Progenitor cell of endocrine pancreas (in vitro differentiated cells): ENCODE measurements at regions not wholly inside any gene's neighbourhood (a gene's known extent, or its start where the extent isn't known, plus 50 kb on each side); places are given as distances from the start of the nearest gene placed in this dataset.

Experiments used
- DNase-seq: peaks from one replicate; pipeline ENCODE4 v3.0.0; 2021; ENCODE audit warnings: low spot score; ENCODE audit not compliant: unreplicated experiment
- H3K27ac Mint-ChIP-seq: 2 replicates; pipeline ENCODE4 v1.8.0; 2021; ENCODE audit warnings: mild to moderate bottlenecking, moderate library complexity, mixed read lengths
- H3K27me3 Mint-ChIP-seq: 2 replicates; pipeline ENCODE4 v1.8.0; 2021; ENCODE audit warnings: mixed read lengths
- H3K36me3 Mint-ChIP-seq: 2 replicates; pipeline ENCODE4 v1.8.0; 2022; ENCODE audit warnings: mixed read lengths; ENCODE audit not compliant: insufficient read depth
- H3K4me1 Mint-ChIP-seq: 2 replicates; pipeline ENCODE4 v1.8.0; 2021; ENCODE audit warnings: low read depth, mixed read lengths
- H3K4me3 Mint-ChIP-seq: 2 replicates; pipeline ENCODE4 v1.8.0; 2021; ENCODE audit warnings: low read depth, mild to moderate bottlenecking, moderate library complexity, mixed read lengths
- H3K9me3 Mint-ChIP-seq: 2 replicates; pipeline ENCODE4 v1.8.0; 2021; ENCODE audit warnings: low read depth, mixed read lengths
- CTCF ChIP-seq: fragments of 200-600 bp; sonication (generic); IDR thresholded peaks from one replicate; pipeline ENCODE4 v1.5.0; 2021; ENCODE audit warnings: antibody characterized with exemption, mild to moderate bottlenecking; ENCODE audit not compliant: unreplicated experiment

- H3K4me1 Mint-ChIP-seq: no peaks in the 10 kb centered on the region
- no peaks in the 10 kb centered on the region for H3K36me3 Mint-ChIP-seq
- no peaks in the 10 kb centered on the region for H3K27me3 Mint-ChIP-seq
- no peak overlapping the region for H3K27ac Mint-ChIP-seq
- H3K4me3 Mint-ChIP-seq: no peak overlapping the region
- peaks cover 16% of the 10 kb centered on the region for H3K9me3 Mint-ChIP-seq
- DNase-seq: no peak
- TF ChIP-seq CTCF: no peak
Measured at GRCh38 chr6:6376845-6377244, 56.4 kb upstream of the F13A1 start.

- no peak for TF ChIP-seq CTCF
- Mint-ChIP-seq H3K27me3 (no peaks in the 10 kb centered on the region), H3K4me3 (no peak overlapping the region), H3K4me1 (no peaks in the 10 kb centered on the region), H3K27ac (no peak overlapping the region), H3K36me3 (no peaks in the 10 kb centered on the region), H3K9me3 (peaks cover 16% of the 10 kb centered on the region)
- no peak for DNase-seq
Measured at GRCh38 chr6:6377621-6378020, 57.2 kb upstream of the F13A1 start.

DNA sequence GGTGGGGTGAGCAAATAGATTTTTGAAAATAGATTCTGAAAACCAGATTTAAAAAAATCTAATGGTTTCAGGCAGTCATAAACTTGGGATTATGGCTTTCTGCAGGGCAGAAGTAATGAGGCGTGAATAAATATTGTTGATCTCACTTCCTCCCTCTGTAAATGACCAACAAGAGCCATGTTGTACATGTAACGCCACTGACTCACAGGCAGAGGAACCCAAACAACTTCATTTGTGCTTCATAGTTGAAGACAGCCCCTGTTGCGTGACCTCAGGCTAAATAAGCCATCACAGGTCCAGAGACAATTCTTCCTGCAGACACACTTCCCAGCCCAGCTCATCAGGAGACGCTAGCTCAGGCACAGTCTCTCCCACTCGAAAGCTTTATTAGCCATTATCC, 59.1 kb upstream of the F13A1 start:
- Mint-ChIP-seq H3K4me1 (no peaks in the 10 kb centered on the region), H3K27ac (no peak overlapping the region), H3K4me3 (no peak overlapping the region), H3K9me3 (peaks cover 6% of the 10 kb centered on the region), H3K27me3 (peaks cover 6% of the 10 kb centered on the region), H3K36me3 (no peaks in the 10 kb centered on the region)
- no peak for TF ChIP-seq CTCF
- DNase-seq: no peak

- peaks cover 14% of the 10 kb centered on the region for H3K27me3 Mint-ChIP-seq
Measured at GRCh38 chr6:6384520-6384919, 64.1 kb upstream of the F13A1 start.

GRCh38 chr6:6386010-6386409, 65.5 kb upstream of the F13A1 start:
- TF ChIP-seq CTCF: no peak
- Mint-ChIP-seq H3K4me3 (no peak overlapping the region), H3K9me3 (no peaks in the 10 kb centered on the region), H3K27ac (no peak overlapping the region), H3K36me3 (no peaks in the 10 kb centered on the region), H3K4me1 (no peaks in the 10 kb centered on the region), H3K27me3 (peaks cover 19% of the 10 kb centered on the region)
- no peak for DNase-seq

More at GRCh38 chr6:6384520-6384919, 64.1 kb upstream of the F13A1 start:
- no peak for DNase-seq
- Mint-ChIP-seq H3K9me3 (no peaks in the 10 kb centered on the region), H3K36me3 (no peaks in the 10 kb centered on the region), H3K4me3 (no peak overlapping the region), H3K27ac (no peak overlapping the region), H3K4me1 (no peaks in the 10 kb centered on the region)
- no peak for TF ChIP-seq CTCF
